A172 (cell line): ENCODE measurements at regions not wholly inside any gene's neighbourhood (a gene's known extent, or its start where the extent isn't known, plus 50 kb on each side); places are given as distances from the start of the nearest gene placed in this dataset.

ENCODE experiments used
- DNase-seq: peaks from one replicate; pipeline ENCODE4 v3.0.0-alpha.2; 2015; ENCODE audit warnings: low spot score

DNA sequence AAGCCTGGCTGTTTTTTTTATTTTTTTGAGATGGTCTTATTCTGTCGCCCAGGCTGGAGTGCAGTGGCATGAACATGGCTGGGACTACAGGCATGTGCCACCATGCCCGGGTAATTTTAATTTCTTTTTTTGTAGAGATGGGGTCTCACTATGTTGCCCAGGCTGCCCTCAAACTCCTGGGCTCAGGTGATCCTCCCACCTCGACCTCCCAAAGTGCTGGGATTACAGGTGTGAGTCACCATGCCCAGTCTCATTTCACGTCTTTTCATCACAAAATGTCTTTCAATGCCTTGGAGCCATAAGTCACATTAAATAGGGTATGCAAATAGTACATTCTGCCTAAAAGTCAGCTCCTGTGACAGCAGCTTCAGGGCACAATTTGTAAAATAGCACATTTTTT is 52.8 kb downstream of the SOX2 start:
- DNase-seq, result no peak

DNA sequence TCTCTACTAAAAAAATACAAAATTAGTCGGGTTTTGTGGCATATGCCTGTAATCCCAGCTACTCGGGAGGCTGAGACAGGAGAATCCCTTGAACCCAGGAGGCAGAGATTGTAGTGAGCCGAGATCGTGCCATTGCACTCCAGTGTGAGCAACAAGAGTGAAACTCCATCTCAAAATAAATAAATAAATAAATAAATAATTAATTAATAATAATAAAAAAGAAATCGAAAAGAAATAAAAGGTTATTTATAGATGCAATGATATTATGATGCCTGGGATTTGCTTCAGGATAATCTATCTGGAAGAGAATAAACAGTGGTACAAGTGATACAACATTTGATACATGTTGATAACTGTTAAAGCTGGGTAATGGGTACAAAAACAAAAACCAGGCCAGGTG is 58.6 kb downstream of the SOX2 start:
- no peak for DNase-seq

- no peak for DNase-seq
Observed at GRCh38 chr3:181771120-181771519, 59.4 kb downstream of the SOX2 start.

GRCh38 chr3:181772166-181772565 is 60.4 kb downstream of the SOX2 start:
- DNase-seq, result no peak

GRCh38 chr3:181773921-181774320 is 62.2 kb downstream of the SOX2 start:
- DNase-seq, result no peak

GRCh38 chr3:181782306-181782954 is 70.7 kb downstream of the SOX2 start:
- DNase-seq, result peak; percentile 79

DNA sequence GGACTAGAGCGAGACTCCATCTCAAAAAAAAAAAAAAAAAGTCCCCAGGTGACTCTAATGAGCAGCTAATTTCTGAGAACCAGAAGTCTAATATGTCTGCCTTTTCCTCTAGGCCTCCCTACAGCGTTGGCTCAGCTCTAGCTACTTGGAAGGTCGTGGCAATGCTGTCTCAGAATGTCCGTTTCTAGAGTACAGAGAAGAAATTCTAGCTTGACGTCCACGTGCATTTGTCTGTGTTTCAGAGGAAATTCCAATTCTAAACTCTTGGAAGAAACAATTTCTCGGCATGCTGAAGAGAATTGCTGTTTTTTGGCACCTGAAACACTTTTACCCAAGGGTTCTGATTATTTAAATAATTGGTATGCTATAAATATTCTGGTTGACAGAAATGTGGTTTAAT is 78.8 kb downstream of the SOX2 start:
- no peak for DNase-seq

DNA sequence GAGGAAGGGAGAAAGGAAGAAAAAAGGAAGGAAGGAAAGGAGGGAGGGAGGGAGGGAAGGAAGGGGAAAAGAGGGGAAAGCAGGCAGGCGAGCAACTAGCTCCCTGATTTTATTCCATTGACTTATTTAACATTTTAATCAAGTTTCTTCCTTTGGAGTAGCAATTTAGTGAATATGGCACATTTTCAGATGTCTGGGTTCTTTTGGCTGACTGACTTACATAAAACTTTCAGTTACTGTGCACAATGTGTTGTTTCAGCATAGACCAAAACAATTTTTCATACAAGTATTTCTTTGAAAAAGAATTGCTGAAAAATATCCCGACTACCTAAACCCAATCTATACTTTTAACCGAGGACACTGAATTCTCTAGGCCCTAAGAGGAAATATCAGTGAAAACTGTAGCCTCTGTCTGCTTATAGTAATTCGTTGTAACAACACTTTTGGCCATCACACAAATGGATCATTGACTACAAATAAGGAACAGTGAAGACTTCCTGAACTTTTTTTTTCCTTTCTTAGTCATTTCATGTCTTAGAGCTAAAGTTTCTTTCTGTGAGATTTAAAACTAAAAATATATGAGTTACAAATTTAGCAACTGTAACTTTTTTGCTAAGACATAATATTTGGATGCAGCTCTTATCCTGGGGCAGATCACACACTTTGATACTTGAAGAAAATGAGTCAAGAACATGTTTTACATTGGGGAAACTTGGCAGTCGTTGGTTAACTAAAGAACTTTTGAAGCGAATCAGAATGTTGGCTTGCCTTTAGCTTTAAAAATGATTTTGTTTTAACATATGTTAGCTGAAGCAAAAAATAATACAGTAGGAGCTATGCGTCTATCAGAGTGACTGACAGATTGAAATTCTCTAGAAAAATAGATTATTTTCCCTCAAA is 79.6 kb downstream of the SOX2 start:
- no peak for DNase-seq

DNA sequence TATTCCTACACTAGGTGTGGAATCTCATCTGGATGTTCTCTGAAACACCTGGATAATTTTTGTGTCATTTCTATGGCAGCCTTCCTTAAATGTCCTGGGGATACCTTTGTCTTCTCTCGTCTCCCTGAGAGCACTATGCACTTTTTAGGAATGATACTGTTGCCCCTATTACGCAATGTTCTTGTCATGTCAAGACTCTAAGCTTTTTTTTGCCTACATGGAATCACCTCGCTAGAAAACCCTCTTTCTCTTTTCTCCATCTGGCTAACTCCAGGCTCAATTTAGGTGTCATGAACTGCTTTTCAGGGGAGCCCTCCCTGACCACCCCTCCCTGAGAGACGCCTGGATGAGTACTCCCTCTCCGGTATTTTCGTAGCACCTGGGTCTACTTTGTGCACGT is 81.3 kb downstream of the SOX2 start:
- DNase-seq, result no peak

- no peak for DNase-seq
Observed at GRCh38 chr3:181794011-181794790, 82.5 kb downstream of the SOX2 start.

GRCh38 chr3:181796641-181797040 is 84.9 kb downstream of the SOX2 start:
- DNase-seq, result no peak

DNA sequence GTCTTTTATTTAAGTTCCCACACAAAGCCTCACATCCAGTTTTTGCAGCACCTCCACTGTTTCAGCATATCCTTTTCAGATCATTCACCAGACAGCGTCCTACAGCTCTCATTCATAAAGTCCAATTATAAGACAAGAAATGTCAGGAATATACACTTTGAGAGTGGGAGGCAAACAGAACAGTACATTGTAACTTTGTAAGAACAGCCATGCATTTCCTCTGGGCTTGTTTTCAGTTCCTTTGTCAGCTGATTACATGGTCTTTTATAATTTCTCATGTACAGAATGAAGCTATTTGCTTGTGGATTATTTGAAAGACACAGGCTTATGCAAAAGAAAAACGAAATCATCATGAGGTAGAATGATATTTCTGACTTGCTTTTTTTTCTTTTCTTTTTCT is 85.7 kb downstream of the SOX2 start:
- DNase-seq, result no peak

DNA sequence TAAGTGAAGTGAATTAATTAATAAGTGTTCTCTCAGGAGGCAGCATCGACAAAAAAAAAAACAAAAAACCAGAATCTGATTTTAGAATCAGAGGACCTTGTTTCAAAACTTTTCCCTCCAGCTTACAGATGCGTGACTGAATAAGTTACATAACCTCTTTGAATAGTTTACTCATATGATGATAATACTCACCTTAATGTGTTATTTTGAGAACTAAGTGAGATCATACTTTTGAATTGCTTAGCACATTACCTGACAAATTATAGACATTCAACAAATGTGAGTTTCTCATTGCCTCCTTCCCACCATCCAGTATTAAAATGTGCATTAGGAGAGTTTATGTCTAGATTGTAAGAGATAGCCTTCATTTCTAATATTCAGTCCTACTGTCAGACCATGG is 94.0 kb downstream of the SOX2 start:
- DNase-seq, result no peak

GRCh38 chr3:181808053-181808452 is 96.3 kb downstream of the SOX2 start:
- no peak for DNase-seq

- DNase-seq, result no peak
Observed at GRCh38 chr3:181823716-181824115, 112.0 kb downstream of the SOX2 start.

GRCh38 chr3:181824961-181825360 is 113.2 kb downstream of the SOX2 start:
- DNase-seq, result no peak

GRCh38 chr3:181839039-181839915 is 127.6 kb downstream of the SOX2 start:
- DNase-seq, result no peak

DNA sequence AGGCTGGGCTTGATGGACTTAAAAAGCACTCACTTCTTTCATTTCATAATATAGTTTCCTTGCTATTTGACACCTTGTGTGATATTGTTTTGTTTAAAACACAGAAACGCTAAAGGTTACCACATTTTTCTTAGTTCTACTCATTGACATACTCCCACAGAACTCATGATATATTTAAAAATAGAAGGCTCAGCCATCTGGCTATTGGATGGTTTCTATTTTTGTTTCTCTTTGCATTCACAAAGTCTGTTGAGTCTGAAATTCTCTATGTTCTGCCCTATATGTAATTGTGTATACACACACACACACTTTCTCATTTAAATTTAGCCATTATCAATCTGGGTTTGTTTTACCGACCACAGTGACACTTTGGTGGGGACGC is 128.2 kb downstream of the SOX2 start:
- no peak for DNase-seq

DNA sequence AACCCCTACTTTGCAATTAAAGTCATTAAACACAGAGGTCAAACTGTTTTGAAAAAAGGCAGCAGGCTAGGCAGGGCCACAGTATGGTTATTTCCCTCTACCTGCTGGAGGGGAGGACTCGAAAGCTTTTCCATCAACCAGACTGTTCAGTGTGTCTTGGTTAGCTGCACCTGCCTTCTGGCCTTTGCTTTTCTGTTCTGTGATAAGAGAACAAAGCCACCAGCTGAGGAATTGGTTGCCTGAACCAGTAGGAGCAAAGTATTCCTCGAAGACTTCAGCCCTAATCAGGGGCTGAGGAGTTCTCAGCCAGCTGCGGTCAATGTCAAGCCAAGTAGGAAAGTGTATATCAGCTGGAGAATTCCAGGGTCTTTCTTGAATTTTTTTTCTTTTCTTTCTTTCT is 132.5 kb downstream of the SOX2 start:
- DNase-seq, result no peak

GRCh38 chr3:181847276-181847675 is 135.6 kb downstream of the SOX2 start:
- no peak for DNase-seq

- DNase-seq, result no peak
Observed at GRCh38 chr3:181851063-181851462, 139.3 kb downstream of the SOX2 start.

- no peak for DNase-seq
Observed at GRCh38 chr3:181855825-181856224, 144.1 kb downstream of the SOX2 start.
